H9 (cell line): ENCODE measurements at regions not wholly inside any gene's neighbourhood (a gene's known extent, or its start where the extent isn't known, plus 50 kb on each side); places are given as distances from the start of the nearest gene placed in this dataset.

ENCODE experiments used
- DNase-seq: peaks from one replicate; pipeline ENCODE4 v3.0.0-alpha.2; 2017
- H2AFZ ChIP-seq: one replicate; pipeline ENCODE4 v1.6.1; 2013; ENCODE audit warnings: mild to moderate bottlenecking, low read length, control low read depth, moderate library complexity
- H2AK5ac ChIP-seq: 2 replicates; pipeline ENCODE4 v1.6.1; 2013; ENCODE audit warnings: low read length, control low read depth, mixed read lengths; ENCODE audit not compliant: insufficient read length
- H2BK120ac ChIP-seq: one replicate; pipeline ENCODE4 v1.6.1; 2013; ENCODE audit warnings: low read depth, mild to moderate bottlenecking, low read length, control low read depth, inconsistent platforms; ENCODE audit not compliant: poor library complexity, severe bottlenecking
- H2BK12ac ChIP-seq: 2 replicates; pipeline ENCODE4 v1.6.1; 2013; ENCODE audit warnings: low read length, control low read depth, mixed read lengths, low read depth; ENCODE audit not compliant: insufficient read length
- H2BK15ac ChIP-seq: 2 replicates; pipeline ENCODE4 v1.6.1; 2013; ENCODE audit warnings: low read depth, low read length, control low read depth
- H2BK20ac ChIP-seq: one replicate; pipeline ENCODE4 v1.6.1; 2013; ENCODE audit warnings: low read depth, mild to moderate bottlenecking, low read length, control low read depth, inconsistent platforms; ENCODE audit not compliant: poor library complexity, severe bottlenecking
- H2BK5ac ChIP-seq: 2 replicates; pipeline ENCODE4 v1.6.1; 2013; ENCODE audit warnings: low read length, control low read depth, mixed read lengths; ENCODE audit not compliant: insufficient read length
- H3K14ac ChIP-seq: 2 replicates; pipeline ENCODE4 v1.6.1; 2013; ENCODE audit warnings: low read length, control low read depth; ENCODE audit not compliant: insufficient read depth
- H3K18ac ChIP-seq: 2 replicates; pipeline ENCODE4 v1.6.1; 2013; ENCODE audit warnings: low read depth, mild to moderate bottlenecking, mixed read lengths, low read length, control low read depth; ENCODE audit not compliant: insufficient read length
- H3K23ac ChIP-seq: 2 replicates; pipeline ENCODE4 v1.6.1; 2013; ENCODE audit warnings: low read length, control low read depth, mixed read lengths, low read depth; ENCODE audit not compliant: insufficient read length
- H3K23me2 ChIP-seq: 2 replicates; pipeline ENCODE4 v1.6.1; 2013; ENCODE audit warnings: low read depth, mild to moderate bottlenecking, mixed read lengths, low read length, control low read depth; ENCODE audit not compliant: insufficient read length, poor library complexity, severe bottlenecking
- H3K27ac ChIP-seq: 2 replicates; pipeline ENCODE4 v1.5.1; 2013; ENCODE audit warnings: low read length, control low read depth, mixed read lengths, low read depth; ENCODE audit not compliant: insufficient read length
- H3K27me3 ChIP-seq: 2 replicates; pipeline ENCODE4 v1.6.1; 2013; ENCODE audit warnings: low read length, control low read depth, inconsistent platforms; ENCODE audit not compliant: insufficient read depth
- H3K4ac ChIP-seq: 2 replicates; pipeline ENCODE4 v1.6.1; 2013; ENCODE audit warnings: low read depth, mild to moderate bottlenecking, control low read depth, inconsistent platforms, low read length, moderate library complexity
- H3K4me1 ChIP-seq: 2 replicates; pipeline ENCODE4 v1.6.1; 2013; ENCODE audit warnings: low read length, control low read depth, inconsistent platforms; ENCODE audit not compliant: insufficient read depth
- H3K4me2 ChIP-seq: 2 replicates; pipeline ENCODE4 v1.6.1; 2013; ENCODE audit warnings: low read length, control low read depth, mixed read lengths; ENCODE audit not compliant: insufficient read length, insufficient read depth
- H3K56ac ChIP-seq: 2 replicates; pipeline ENCODE4 v1.6.1; 2013; ENCODE audit warnings: low read depth, mild to moderate bottlenecking, mixed read lengths, low read length, control low read depth; ENCODE audit not compliant: insufficient read length
- H3K79me1 ChIP-seq: 2 replicates; pipeline ENCODE4 v1.6.1; 2013; ENCODE audit warnings: low read depth, mild to moderate bottlenecking, moderate library complexity, low read length, control low read depth, inconsistent platforms; ENCODE audit not compliant: insufficient read depth, poor library complexity, severe bottlenecking
- H3K79me2 ChIP-seq: 2 replicates; pipeline ENCODE4 v1.6.1; 2013; ENCODE audit warnings: low read length, control low read depth, inconsistent platforms; ENCODE audit not compliant: insufficient read depth
- H3K9ac ChIP-seq: 2 replicates; pipeline ENCODE4 v1.6.1; 2013; ENCODE audit warnings: low read length, control low read depth, mixed read lengths; ENCODE audit not compliant: insufficient read length; ENCODE audit errors: extremely low read depth
- H3K9me3 ChIP-seq: one replicate; pipeline ENCODE4 v1.6.1; 2013; ENCODE audit warnings: low read depth, low read length, inconsistent platforms; ENCODE audit not compliant: control insufficient read depth
- H3T11ph ChIP-seq: one replicate; pipeline ENCODE4 v1.6.1; 2013; ENCODE audit warnings: mild to moderate bottlenecking, low read length, control low read depth, inconsistent platforms
- H4K20me1 ChIP-seq: one replicate; pipeline ENCODE4 v1.6.1; 2013; ENCODE audit not compliant: control insufficient read depth, insufficient read length, insufficient read depth
- H4K5ac ChIP-seq: 2 replicates; pipeline ENCODE4 v1.6.1; 2013; ENCODE audit warnings: low read depth, mild to moderate bottlenecking, mixed read lengths, low read length, control low read depth; ENCODE audit not compliant: insufficient read length
- H4K8ac ChIP-seq: replicated peaks from 2 replicates; pipeline ENCODE4 v1.6.1; 2013; ENCODE audit warnings: low read length, control low read depth, mixed read lengths, low read depth; ENCODE audit not compliant: insufficient read length
- H4K91ac ChIP-seq: 2 replicates; pipeline ENCODE4 v1.6.1; 2013; ENCODE audit warnings: low read depth, mild to moderate bottlenecking, moderate library complexity, mixed read lengths, low read length, control low read depth; ENCODE audit not compliant: insufficient read length
- H3K27ac Mint-ChIP-seq, 3 experiments: 2 replicates in 2 of 3; 3 replicates in 1 of 3; pipeline ENCODE4 v1.8.0; 2020 to 2021; ENCODE audit warnings: mixed read lengths in 3 of 3, mild to moderate bottlenecking in 1 of 3, moderate library complexity in 1 of 3
- H3K27me3 Mint-ChIP-seq: 2 replicates; pipeline ENCODE4 v1.8.0; 2021; ENCODE audit warnings: low read depth, mild to moderate bottlenecking, moderate library complexity, mixed read lengths
- H3K36me3 Mint-ChIP-seq, 3 experiments: 2 replicates in 2 of 3; 3 replicates in 1 of 3; pipeline ENCODE4 v1.8.0; 2020 to 2021; ENCODE audit warnings: low read depth in 3 of 3, mixed read lengths in 3 of 3; ENCODE audit not compliant: insufficient read depth in 1 of 3
- H3K4me1 Mint-ChIP-seq, 2 experiments: 2 replicates each; pipeline ENCODE4 v1.8.0; 2020; ENCODE audit warnings: mixed read lengths in 2 of 2
- H3K4me3 Mint-ChIP-seq, 2 experiments: 2 replicates in 1 of 2; 3 replicates in 1 of 2; pipeline ENCODE4 v1.8.0; 2020 to 2021; ENCODE audit warnings: mild to moderate bottlenecking in 2 of 2, mixed read lengths in 2 of 2, moderate library complexity in 1 of 2
- H3K9me3 Mint-ChIP-seq, 2 experiments: 2 replicates in 1 of 2; 3 replicates in 1 of 2; pipeline ENCODE4 v1.8.0; 2020; ENCODE audit warnings: mild to moderate bottlenecking in 2 of 2, mixed read lengths in 2 of 2, moderate library complexity in 1 of 2
- WGBS: extraction: QIAGEN DNeasy Blood & Tissue Kit; methylation state at CpG from one replicate; pipeline ENCODE4 v1.1.7; 2013; ENCODE audit warnings: missing lambda C conversion rate, low lambda C conversion rate, mixed read lengths; ENCODE audit not compliant: insufficient read length; ENCODE audit errors: extremely low coverage; 5-methylcytosine and 5-hydroxymethylcytosine counted together
- TF ChIP-seq, protein P1 (sequence below): fragments of 200-600 bp; sonication (generic); conservative IDR thresholded peaks from 3 replicates; pipeline ENCODE4 v1.8.0; 2021; ENCODE audit warnings: antibody characterized with exemption, mild to moderate bottlenecking

DNA sequence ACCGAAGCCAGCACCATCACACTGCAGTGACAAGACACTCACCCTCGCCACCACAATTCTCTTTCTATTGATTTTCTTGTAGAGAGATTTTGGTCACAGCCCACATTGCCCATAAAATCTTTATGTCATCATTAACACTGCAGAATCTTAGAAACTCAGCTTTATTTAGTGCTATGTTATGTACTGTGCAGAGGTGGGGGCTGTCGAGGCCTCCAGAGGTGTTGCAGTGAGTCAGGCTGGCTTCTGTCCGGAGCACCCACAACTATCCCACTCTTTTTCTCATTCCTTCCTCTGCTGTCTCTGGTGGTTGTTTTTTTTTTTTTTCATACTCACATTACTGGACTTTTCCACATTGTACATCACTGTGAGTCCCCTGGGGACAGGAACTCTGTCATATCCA is 677.4 kb upstream of the HS6ST1 start:
- H4K20me1 ChIP-seq: no peaks in the 10 kb centered on the region
- no peak for DNase-seq

More for the DNA sequence above, 677.4 kb upstream of the HS6ST1 start:
- Mint-ChIP-seq H3K36me3 (no peaks in the 10 kb centered on the region; a peak in 2 of 7 replicates), H3K27ac (no peak overlapping the region), H3K4me3 (no peak overlapping the region), H3K4me1 (no peaks in the 10 kb centered on the region), H3K9me3 (peaks cover 4 to 6% of the 10 kb centered on the region in 2 experiments; a peak in 2 of 5 replicates), H3K27me3 (peaks cover 13% of the 10 kb centered on the region)
- Histone ChIP-seq H3K79me1 (no peaks in the 10 kb centered on the region), H4K8ac (no peak overlapping the region), H2AK5ac (no peak overlapping the region), H3K27me3 (no peaks in the 10 kb centered on the region), H2BK120ac (no peak overlapping the region), H3T11ph (no peak overlapping the region), H3K79me2 (no peaks in the 10 kb centered on the region), H3K4me2 (no peak overlapping the region), H2BK15ac (no peak overlapping the region), H3K56ac (no peak overlapping the region), H2BK20ac (no peak overlapping the region), H2BK5ac (no peak overlapping the region), H3K23me2 (no peaks in the 10 kb centered on the region), H3K27ac (no peak overlapping the region), H3K14ac (no peak overlapping the region), H3K9me3 (no peaks in the 10 kb centered on the region), H2AFZ (no peak overlapping the region), H4K5ac (no peak overlapping the region), H4K91ac (no peak overlapping the region), H3K4me1 (no peaks in the 10 kb centered on the region), H3K9ac (no peak overlapping the region), H3K4ac (no peak overlapping the region), H2BK12ac (no peak overlapping the region), H3K23ac (no peak overlapping the region), H3K18ac (no peak overlapping the region)
- WGBS: no CpG with 5 or more reads among the region's 4 CpGs
- TF ChIP-seq, protein P1, sequence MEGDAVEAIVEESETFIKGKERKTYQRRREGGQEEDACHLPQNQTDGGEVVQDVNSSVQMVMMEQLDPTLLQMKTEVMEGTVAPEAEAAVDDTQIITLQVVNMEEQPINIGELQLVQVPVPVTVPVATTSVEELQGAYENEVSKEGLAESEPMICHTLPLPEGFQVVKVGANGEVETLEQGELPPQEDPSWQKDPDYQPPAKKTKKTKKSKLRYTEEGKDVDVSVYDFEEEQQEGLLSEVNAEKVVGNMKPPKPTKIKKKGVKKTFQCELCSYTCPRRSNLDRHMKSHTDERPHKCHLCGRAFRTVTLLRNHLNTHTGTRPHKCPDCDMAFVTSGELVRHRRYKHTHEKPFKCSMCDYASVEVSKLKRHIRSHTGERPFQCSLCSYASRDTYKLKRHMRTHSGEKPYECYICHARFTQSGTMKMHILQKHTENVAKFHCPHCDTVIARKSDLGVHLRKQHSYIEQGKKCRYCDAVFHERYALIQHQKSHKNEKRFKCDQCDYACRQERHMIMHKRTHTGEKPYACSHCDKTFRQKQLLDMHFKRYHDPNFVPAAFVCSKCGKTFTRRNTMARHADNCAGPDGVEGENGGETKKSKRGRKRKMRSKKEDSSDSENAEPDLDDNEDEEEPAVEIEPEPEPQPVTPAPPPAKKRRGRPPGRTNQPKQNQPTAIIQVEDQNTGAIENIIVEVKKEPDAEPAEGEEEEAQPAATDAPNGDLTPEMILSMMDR: no peak
